ENCODE measurements at regions not wholly inside any gene's neighbourhood (a gene's known extent, or its start where the extent isn't known, plus 50 kb on each side); places are given as distances from the start of the nearest gene placed in this dataset.
"Not testable (repeated sequence)": the region's sequence is repeated elsewhere in the genome, so short reads cannot be mapped to it uniquely, and the experiment has no call there.

DNA sequence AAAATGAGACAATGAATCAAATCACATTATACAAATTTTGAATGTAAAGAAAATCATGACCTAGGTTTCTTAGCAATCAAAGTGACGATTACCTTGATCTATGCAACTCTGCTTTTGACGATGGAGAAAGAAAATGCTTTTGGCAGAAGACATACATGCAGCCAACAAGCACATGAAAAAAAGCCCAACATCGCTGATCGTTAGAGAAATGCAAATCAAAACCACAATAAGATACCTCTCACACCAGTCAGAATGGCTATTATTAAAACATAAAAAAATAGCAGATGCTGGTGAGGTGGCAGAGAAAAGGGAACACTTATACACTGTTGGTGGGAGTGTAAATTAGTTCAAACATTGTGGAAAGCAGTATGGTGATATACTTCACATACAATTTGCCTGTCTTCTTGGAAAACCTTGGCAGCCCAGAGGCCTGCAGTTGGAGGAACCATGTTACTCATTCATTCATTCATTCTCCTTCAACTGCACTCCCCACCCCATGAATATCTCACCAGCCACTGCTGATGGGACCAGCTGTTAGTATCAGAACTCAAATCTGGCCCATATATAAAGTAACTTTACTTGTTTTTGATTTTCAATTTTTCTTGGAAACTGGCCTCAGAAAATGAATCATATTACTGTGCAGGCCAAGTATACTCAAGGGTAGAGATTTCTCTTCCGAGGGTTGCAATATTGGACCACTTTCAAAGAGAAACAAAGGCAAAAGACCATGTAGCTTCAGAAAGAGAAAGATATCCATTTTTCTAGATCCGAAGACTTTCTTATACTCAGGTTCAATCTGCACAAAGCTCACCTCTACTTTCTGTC, 358.6 kb upstream of the ARHGEF26 start:
- no peak for DNase-seq

DNA sequence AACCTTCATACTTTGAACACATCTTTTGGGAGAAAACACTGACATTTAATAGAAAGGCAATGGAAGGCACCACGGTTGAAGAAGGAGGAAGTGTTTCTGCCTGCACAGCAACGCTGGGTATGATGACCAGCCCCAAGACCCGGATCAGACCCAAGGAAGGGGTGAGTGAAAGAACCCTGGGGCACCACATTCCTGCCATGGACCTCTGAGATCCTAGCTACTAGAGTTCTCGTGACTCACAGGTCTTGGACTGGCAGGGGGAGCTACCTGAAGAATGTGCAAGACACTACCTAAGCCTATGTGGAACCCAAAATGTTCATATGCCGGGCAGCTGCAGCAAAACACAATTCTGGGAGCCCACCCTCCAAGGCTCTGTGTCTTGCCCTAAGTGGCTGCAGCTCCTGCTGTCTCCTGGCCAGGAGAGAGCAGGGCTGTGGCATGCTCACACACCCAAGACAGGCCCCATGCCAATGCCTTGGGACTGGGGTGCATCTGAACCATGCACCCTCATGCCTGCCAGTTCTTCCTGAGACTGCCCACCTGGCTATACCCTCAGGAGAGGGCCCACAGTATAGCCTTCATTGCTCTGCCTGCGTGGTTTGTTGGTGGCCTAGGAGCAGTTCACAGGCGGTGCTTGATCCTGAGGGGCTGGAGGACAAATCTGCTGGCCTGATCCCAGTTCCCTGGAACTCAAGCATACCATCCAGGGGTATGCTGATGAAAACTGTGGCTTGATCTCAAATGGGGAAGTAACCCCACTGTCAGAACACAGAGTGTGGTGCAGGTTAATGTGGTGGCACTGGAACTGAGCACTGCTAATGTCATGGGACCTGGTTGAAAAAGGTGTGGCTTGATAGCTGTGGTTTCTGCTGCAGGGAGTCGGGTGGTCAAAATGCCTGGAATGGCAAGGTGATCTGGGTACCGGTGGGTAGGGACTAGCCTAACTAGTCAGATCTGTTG, 353.3 kb upstream of the ARHGEF26 start:
- DNase-seq: no peak

DNA sequence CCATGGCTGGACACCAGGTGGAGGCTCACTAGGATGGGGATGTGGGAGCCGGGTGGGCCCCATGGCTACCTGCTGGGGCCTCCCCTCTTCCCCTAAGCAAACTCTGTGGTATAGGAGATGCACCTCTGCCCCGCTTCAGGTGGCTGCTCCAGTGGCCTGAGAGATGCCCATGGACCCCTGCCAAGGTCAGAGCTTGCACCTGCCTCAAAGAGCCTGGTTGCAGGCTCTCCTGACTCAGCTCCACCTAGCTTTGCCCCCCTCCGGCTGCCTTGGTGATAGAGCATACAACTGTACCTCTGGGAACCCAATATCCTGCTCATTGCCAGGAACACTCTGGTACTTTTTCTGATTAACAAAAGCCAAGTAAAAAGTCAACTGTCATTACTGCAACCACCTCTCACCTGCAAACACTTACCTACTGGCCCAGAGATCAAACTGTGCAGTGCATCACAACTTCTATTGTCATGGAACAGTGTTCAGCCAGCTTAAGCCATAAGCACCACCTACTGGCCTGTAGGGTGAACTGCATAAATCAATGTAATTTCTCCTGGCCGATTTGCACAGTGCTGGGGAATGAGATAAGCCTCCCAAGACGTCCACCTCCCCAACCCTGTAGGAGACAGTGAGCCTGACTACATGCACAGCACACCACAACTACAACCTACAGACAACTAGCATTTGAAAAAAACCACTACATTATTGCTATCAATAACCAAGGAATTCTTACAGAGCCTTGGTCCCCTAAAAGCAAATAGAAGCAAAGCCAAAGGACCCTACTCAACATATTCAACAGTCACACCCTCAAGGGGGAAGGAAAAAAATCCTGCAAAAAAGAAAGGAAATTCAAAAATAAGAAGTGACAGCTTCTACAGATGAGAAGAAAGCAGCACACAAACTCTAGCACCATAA, 352.4 kb upstream of the ARHGEF26 start:
- peak; percentile 55 for DNase-seq

DNA sequence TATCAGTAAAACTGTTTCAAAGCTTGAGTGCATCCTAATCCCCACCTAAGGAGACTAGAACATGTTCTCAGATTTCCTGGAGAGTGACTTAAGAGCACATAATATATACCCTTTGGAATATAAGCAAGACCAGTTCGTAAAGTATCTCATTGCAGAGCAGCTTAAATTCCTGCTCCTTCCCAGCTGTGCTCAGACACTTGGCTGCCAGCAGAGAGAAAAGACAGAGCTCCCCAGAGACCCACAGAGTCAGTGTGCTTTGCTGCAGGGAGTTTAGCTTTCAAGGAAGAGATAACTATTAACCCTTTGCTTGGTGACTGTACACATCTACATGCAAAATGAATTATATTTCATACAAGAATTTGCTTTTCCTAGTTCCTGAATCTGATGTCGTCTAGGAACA, 338.1 kb upstream of the ARHGEF26 start:
- no peak for DNase-seq

DNA sequence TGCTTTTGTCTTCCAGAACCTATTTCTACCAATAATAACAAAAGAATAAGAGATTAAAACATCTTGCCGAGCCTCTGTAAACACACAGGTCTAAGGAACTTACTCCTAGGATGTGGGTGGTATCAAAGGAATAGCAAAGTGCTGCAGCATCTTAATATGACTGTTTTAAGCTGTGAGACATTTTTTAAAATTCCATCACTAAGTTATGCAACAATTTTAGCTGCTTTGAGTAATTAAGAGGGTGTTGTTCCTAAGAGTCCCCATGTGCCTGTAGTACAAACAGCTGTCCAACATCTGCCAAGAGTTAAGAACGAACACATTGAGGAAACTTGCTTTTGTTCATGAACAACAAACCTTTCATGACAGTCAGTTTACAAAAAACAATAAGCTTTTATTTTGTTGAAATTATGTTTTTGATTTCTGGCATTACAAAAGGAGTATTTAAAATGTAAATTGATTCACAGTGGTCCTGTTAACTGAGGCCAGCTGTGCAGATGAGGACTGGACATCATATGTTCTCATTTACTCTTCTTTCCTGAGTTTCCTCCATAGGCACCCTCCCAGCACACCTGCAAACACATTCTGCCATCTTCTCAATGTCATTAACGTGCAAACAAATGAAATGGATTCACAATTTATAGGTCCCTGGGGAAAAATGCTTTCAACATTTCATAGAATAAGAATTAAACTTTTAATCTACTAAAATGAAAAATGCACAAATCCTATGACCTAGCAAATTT, 337.3 kb upstream of the ARHGEF26 start:
- DNase-seq: no peak

DNA sequence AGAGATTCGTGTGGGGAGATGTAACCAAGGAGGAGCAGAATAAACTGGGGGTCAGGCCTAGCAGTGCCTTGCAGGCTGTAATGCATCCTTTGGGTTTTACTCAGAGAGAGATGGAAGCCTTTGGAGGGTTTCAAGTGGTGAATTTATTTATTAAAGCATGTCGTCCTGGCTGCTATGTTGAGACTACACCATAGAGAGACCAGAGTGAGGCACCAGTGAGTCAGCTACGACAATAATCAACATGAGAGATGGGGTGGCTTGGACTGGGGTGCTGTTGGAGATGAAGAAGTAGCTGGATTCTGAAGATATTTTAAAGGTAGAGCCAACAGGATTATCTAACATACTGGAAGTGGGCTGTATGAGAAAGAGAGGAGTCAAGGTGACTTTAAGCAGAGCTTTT, 335.3 kb upstream of the ARHGEF26 start:
- no peak for DNase-seq

DNA sequence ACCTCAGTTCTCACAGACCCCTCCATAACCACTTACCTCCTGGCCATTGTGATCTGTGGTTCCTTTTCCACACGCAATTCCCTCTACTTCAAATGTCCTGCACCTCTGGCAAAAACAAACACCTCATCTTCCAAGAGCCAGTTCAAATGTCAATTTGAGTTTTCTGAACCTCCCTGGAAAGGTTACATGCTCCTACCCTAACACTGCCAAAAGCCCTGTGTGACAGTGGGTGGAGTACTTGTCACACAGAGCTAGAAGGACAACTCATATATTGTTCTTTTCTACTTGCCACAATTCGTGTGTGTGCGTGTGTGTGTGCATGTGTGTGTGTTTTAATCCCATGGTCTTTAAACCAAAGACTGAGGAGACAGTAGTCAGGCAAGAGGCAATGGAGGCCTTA, 331.8 kb upstream of the ARHGEF26 start:
- no peak for DNase-seq

DNA sequence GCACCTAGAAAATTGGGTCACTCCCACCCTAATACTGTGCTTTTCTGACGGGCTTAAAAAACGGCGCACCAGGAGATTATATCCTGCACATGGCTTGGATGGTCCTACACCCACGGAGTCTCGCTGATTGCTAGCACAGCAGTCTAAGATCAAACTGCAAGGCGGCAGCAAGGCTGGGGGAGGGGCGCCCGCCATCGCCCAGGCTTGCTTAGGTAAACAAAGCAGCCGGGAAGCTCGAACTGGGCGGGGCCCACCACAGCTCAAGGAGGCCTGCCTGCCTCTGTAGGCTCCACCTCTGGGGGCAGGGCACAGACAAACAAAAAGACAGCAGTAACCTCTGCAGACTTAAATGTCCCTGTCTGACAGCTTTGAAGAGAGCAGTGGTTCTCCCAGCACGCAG, 324.1 kb upstream of the ARHGEF26 start:
- DNase-seq: not testable (repeated sequence)

DNA sequence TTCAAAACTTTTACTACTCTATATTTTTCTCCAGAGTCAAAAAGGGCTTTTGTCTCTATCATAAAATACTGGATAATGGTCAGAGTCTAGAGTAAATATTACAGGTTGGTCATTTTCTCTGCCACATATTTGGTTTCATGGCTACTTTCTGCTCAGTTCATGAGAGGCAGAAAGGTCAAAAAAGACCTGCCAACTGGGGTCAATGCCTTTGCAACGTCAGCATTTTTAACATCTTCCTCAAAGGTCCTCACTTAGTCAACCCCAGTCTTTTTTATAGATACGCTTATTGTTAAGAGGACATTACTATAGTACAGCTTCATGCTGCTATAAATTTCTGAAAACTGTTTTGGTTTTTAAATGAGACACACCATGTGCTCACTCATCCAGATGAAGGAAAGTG, 312.1 kb upstream of the ARHGEF26 start:
- DNase-seq: no peak

DNA sequence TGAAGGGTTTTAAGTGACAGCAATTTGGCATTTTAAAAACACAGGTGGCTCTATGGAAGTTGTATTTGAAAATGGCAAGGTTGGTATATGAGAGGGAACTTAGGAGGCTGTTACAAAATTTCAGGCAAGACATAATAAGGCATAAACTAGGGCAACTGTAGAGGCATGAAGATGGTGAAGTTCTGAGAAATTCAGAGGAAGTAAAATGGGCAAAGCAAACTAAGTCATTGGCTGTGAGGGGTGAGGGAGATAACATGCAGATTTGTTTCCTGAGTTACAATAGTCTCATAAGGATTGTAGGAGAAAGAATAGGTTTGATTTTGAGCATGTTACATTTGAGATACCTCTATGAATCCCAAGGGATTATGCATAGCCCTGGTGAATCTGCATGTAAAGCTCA, 302.9 kb upstream of the ARHGEF26 start:
- DNase-seq: no peak

DNA sequence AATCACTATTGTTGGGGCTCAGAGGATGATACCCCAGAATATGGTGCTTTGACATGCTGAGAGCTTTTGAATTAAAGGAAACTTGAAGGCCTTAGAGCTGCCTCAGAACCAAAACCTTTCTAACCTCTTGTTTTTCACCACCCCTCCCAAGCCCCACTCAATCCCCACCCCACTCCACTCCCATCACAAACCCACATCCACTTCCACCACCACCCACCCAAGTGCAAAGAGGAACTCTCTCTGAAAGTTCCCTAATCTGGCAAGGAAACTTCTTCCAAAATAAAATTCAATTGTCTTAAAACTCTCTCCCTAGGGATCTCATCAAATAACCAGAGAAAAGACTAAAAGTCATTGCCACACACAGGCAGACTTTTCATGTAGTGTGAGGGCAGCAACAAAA, 301.2 kb upstream of the ARHGEF26 start:
- DNase-seq: no peak

DNA sequence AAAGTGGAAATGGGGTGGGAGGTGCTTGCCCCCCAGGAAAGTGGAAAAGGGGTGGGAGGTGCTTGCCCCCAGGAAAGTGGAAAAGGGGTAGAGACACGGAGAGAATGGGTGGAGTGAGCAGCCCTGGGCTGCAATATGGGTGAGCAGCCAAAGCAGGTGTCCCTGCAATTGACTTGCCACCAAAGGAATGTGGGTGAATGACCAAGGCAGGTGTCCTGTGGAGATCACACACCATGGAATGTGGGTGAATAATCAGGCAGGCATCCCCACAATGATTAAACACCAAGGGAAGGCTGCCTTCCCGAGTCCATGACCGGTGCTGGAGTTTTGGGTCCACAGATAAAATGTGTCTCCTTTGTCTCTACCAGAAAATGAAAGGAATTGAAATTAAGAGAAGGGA, 292.8 kb upstream of the ARHGEF26 start:
- not testable (repeated sequence) for DNase-seq

DNA sequence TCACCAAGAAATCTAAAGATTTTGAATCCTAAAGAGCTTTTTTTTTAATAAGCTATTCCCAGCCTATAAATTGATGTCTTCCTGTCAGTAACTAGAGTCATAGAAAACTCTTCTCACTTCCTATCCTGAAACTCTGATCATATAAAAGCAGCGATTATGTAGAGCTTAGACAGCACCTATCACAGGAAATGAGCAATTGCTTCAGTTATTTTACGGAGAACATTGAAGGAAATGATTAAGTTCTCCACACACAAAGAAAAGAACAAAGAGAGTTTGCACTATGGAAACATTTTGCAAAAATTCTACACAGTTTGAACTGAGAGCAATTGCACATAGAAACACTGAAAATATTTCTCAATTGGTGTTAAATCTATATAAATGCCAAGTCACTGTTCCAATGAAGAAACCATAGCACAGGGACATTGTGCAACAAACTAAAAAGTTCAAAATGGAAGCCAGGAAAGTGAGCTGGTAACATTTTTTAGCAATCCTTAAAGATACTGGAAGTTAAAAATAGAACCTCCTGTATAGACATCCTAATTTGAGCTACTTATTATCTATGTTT, 291.5 kb upstream of the ARHGEF26 start:
- no peak for DNase-seq

DNA sequence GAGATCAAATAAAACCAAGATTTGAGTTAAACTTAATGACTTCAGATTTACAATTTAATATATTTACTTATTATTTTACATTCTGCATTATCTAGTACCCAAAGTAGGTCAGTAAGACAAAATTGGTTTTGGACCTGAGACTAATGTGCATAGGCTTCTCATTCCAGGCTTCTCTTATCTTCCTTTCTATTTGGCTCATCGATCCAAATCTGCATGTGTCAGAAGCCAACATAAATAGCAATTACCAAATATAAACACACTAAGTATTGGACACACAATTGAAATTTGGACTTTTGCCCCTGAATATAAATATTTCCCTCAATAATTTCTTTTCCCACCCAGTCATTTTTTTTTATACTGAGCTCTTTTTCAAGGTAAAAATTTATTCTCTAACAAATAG, 290.6 kb upstream of the ARHGEF26 start:
- DNase-seq: no peak

DNA sequence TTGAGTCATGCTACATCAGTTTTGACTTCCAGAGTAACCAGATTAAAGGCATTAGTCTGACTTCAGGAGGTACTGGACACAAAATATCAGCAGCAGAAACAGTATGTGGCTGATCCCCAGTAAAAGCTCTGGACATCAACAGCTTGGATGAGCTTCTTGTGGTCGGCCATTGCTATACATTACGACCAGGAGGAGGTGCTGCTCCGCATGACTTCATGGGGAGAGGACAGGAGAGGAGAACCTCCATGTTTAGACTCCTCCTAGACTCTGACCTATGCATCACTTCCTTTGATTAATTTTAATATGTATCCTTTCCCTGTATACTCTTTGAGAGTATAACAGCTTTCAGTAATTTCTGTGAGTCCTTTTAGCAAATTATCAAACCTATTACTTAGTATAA, 285.6 kb upstream of the ARHGEF26 start:
- no peak for DNase-seq

DNA sequence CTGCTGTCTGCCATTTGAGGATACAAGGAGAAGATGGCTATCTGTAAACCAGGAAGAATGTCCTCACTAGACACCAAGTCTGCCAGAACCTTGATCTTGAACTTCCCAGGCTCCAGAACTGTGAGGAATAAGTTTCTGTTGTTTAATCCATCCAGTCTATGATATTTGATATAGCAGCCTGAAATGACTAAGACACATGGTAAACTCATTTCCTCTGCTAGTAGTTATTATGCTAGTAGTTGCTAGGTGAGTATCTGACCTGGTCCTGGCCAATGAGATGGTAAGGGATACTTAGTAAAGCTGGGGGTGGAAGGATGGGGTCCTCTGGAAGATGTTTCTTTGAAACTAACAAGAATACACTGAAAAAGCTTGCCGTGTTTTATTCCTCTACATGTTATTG, 280.7 kb upstream of the ARHGEF26 start:
- no peak for DNase-seq

DNA sequence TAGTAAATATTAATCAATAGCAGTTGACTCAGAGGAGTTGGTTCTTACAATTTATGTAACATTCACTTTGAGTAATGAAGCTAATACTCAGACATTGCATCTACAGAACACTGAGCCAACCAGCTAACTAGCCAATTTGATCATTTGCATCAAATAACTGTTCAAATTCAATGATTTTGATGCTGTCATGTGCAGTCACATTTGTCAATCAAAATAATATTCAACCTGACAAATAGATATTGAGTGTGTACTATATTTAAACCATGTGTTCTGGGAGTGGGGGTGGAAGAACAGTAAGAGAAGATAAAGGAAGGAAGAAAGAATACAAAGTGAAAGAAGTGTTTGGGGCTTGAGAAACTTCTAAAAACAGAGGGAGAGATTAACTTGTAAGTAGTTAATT, 277.2 kb upstream of the ARHGEF26 start:
- no peak for DNase-seq

DNA sequence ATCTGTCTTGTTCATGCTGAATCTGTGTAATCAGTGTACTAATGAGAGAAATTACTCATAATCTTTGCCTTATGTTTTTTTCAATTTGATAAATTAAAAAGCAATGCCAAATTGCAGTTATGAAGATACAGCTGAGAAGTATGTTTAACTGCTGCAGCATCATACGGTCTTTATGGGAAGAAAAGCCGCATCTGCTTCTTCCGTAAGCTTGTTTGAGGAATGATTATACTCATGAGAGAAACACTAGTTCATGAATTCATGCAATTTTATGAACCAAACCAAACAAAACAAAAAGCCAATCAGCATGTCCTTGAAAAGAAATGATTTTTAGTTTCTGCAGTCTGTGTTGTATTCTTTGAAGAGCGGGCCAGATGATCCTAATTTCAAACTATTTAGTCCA, 275.9 kb upstream of the ARHGEF26 start:
- DNase-seq: no peak

DNA sequence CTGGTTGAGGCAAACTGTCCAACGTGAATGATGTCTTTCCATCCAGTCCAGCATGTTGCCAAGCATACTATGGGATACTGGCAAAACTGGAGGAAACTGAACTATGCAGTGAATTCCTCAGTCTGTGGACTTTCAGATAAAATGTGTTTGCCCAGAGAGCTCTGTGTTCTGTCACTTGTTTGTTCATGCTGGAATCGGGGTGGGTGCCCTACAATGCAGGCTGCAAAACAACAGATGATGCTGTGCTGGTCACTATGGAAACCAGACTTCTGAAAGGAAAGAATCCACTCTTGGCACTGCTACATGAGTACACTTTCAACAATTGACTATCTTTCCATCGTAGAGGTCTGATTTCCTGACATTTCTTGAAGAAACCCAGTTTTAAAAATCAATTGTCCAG, 272.5 kb upstream of the ARHGEF26 start:
- DNase-seq: no peak

DNA sequence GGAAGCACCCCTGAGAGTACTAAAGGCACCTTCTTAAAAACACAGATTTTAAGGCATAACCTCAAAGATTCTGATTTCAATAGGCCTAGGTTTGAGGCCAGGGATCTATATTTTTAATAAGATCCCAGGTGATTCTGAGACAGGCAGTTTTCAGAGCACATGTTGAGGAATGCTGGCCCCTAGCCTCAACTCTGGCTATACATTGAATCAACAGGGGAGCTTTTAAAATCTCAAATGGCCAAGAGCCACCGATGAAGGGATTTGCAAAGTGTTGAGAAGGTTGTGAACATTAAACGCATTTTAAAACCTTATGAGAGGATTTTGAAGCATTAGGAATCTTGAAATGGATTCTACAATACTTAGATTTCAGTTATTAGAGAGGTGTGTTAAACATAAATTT, 268.8 kb upstream of the ARHGEF26 start:
- no peak for DNase-seq

DNA sequence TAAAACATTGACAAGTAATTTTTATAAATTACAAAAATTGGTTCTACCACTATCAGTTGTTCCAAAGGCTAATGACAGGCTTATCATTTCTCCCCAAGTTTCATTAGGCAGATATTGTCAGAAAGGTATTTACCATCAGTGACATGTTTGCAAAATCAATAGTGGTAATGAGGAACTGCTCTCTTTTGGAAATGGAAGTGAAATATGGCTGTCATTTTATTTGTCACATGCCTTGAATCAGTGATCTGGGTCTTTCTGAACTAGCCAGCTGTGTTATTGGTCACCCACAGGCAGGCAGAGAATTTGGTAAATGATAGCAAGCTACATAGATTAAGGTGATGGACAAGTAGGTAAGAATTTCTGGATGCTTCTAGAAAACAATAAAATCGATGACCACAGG, 268.0 kb upstream of the ARHGEF26 start:
- DNase-seq: no peak

DNA sequence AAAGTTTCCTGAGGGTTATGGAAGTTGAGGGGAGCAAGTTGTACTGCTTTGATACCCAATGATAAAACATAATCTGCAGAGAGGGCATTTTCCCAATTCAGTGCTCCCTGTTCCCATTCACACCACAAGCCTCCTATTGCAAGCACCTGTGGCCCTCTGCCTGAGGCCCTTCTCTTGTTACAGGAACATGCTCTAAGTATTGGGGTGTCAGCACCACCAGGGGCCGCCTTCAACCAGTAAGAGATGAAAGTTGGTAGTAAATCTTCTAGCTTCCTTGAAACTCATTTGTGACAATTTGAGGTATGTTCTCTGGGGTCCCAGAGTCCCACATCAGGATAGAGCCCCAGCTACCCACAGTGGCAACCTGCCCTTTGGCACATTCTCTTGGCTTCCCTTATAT, 265.4 kb upstream of the ARHGEF26 start:
- no peak for DNase-seq
